ENCODE measurements at regions not wholly inside any gene's neighbourhood (a gene's known extent, or its start where the extent isn't known, plus 50 kb on each side); places are given as distances from the start of the nearest gene placed in this dataset.
"Not testable (repeated sequence)": the region's sequence is repeated elsewhere in the genome, so short reads cannot be mapped to it uniquely, and the experiment has no call there.

DNA sequence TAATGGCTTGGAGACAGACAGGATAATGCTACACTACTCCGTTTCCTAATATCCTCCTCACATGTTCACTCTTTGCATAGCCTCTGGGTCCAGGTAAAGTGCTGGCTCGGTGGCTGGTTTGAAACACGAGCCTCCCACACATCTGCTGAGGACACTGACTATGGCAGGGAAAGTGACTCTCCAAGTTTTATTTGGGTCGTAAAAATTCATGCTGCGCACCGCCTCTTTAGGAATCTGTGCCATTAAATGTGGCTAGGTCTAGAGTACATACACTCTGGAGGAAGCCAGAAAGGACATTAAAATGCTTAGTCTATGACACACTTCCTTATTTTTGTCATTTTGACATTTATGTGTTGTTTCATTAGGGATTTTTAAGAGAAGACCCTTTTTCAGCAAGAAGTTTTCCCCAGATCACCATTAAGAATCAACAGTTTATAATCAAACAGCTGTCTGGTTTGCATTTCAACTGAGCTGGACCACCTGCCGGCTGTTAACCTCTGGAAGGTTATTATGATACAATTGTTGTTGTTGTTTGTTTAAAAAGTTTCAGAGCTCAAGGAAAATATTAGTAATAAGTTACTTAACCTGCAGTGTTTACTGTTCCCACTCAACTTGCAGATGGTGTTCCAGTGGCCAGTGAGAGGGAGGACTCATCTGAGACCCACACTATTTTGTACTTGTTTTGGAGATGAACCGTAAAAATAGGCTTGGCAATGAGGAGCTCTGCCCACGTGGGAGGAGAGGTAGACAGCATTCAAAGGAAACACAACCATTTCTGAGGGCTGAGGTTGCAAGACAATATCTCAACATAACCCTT is 443.3 kb upstream of the MEIS1 start:
- DNase-seq (ENCODE audit: extremely low spot score, insufficient read length, low read depth): no peak
- no peak for FAIRE-seq

DNA sequence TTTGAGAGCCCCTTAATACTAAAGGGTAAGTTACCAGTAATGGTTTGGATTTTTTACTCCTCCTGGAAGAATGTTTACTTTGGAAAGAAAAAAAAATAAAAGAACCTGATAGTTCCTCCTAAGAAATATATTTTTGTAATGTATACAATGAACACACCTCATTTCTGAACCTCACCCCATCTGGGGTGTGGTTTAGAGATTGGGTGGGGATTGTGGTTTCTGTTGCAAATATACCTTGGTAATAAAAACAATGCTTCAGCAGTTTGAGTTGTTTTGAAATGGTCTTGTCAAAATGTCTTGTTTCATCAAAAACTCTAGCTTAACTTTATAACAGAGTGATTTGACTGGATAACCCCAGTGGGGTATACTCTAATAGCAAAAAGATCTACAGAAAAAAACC is 448.9 kb upstream of the MEIS1 start:
- DNase-seq (ENCODE audit: extremely low spot score, insufficient read length, low read depth): no peak
- FAIRE-seq: no peak

GRCh38 chr2:65980531-65980930 is 454.4 kb upstream of the MEIS1 start:
- no peak for FAIRE-seq
- DNase-seq (ENCODE audit: extremely low spot score, insufficient read length, low read depth): no peak

DNA sequence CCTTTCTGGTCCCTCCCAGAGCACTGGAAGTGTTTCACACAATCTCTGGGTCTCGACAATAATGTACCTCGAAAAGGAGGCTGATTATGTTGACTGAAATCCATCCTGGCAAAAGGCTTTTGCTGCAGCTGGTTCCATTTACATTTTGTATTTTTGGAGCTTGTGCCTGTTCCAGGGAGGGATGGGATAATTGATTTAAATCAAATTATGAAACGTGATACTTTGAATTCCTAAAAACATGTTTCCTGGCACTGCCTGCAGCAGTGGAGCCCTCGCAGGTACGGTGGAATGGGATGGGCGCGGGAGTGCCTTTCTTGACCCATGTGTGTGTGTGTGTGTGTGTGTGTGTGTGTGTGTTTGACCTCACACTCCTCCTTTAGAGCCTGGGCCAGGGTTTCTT is 455.5 kb upstream of the MEIS1 start:
- no peak for DNase-seq (ENCODE audit: extremely low spot score, insufficient read length, low read depth)
- no peak for FAIRE-seq

DNA sequence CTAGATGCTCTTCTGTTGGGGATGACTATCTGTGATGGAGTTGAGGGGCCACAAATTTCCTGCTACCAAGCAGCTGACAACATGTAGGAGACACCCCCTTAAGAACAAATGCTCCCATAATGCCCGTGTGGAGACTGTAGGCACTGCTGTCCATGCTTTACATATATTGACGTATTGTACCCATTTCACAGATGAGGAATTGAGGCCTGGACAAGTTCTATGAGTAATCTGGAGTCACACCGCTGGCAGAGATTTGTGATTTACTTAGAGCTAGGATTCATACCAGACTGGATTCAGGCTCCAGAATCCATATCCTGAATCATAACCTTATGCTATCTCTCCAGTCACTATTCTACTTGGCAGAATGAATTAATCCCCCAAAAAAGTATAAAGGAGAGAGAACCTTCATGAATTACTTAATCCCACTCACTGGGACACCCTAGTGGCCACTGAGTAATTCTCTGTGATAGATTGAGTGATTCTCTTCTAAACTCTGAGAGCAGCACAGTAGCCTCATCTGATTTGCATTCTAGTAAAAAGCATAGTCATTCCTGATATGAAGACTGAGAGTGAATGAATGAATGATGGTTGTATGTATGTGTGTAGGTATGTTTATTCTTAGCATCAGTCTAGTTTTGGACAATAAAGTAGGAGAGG is 460.7 kb upstream of the MEIS1 start:
- FAIRE-seq (no peak), DNase-seq (ENCODE audit: extremely low spot score, insufficient read length, low read depth) (no peak)

- FAIRE-seq (no peak), DNase-seq (ENCODE audit: extremely low spot score, insufficient read length, low read depth) (no peak)
Observed at GRCh38 chr2:65969161-65969560, 465.8 kb upstream of the MEIS1 start.

DNA sequence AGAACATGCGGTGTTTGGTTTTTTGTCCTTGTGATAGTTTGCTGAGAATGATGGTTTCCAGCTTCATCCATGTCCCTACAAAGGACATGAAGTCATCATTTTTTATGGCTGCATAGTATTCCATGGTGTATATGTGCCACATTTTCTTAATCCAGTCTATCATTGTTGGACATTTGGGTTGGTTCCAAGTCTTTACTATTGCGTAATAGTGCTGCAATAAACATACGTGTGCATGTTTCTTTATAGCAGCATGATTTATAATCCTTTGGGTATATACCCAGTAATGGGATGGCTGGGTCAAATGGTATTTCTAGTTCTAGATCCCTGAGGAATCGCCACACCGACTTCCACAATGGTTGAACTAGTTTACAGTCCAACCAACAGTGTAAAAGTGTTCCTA is 471.6 kb upstream of the MEIS1 start:
- DNase-seq (ENCODE audit: extremely low spot score, insufficient read length, low read depth): not testable (repeated sequence)

GRCh38 chr2:65960953-65961352 is 474.0 kb upstream of the MEIS1 start:
- FAIRE-seq: no peak
- DNase-seq (ENCODE audit: extremely low spot score, insufficient read length, low read depth): no peak

More for the DNA sequence above, 471.6 kb upstream of the MEIS1 start:
- not testable (repeated sequence) for FAIRE-seq

- FAIRE-seq: no peak
- no peak for DNase-seq (ENCODE audit: extremely low spot score, insufficient read length, low read depth)
Observed at GRCh38 chr2:65957886-65958285, 477.0 kb upstream of the MEIS1 start.

DNA sequence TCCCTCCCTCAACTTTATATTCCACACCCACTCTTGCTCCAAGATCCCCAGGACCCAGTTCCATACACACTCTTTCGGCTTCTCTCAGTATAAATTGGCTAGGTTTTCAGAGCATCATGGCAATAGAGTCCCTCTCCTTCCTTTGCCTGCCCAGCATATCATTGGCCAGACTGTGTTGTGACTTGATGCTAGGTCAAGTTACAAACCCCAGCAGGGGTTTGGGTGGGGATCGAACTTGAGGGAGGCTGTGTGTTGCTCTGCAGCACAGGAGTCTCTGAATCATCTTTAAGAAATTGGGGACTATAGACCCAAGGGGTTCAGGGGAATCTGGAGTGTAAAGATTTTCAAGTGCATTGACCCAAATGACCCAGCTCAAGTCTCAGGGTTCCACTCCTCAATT is 477.5 kb upstream of the MEIS1 start:
- DNase-seq (ENCODE audit: extremely low spot score, insufficient read length, low read depth): no peak
- FAIRE-seq: no peak

GRCh38 chr2:65955259-65955658 is 479.7 kb upstream of the MEIS1 start:
- FAIRE-seq (no peak), DNase-seq (ENCODE audit: extremely low spot score, insufficient read length, low read depth) (no peak)

DNA sequence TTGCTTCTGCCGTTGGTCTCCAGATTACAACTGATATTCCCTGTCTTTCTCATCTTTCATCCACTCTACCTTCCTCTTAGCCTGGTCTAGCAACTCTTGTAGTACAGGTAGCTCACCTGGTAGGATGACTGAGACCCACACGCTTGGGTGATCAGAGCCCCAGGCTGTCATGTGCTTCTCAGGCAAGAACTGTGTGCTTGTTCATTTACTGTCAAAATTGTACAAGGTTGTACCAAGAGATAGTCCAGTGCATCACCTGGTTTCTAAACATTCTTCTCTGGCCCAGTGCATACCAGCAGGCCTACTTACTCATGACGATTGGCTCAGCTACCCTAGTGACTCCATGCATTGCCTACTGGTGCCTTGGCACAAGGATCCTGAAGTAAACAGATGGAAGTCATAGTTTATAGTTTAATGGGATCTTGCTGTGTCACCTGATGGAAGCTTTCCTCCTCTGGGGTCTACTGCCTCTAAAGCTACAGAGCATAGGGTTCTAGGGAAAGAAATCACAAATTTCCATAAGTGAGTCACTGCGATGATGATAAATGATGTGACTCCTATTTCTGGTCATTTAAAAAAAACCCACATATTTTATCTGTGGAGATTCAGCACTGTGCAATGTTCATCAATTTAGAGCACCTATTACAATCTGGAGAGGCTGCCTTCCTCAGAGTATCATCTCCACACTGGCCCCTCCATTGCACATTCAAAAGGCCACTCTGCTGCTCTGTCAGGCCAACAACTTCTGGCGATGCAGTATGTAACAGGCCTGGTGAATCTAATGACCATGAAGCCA is 481.8 kb upstream of the MEIS1 start:
- DNase-seq (ENCODE audit: extremely low spot score, insufficient read length, low read depth): no peak
- FAIRE-seq: no peak

DNA sequence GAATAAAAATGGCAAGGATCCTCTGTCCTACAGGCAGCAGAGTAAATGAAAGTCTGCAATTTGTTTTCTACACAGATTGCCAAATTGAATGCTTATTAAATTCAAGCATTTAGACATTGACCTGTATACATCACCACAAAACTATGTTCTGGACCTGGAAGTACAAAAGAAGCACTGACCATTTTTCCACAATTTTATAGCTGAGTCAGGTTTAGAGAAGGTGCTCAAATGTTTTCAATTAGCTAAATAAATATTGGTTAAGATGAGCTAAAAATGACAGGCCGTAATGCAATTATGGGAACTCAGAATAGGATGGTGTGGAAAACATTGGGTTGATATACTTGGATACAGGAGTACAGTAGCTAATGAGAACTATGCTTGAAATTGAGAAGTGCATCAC is 490.7 kb upstream of the MEIS1 start:
- no peak for FAIRE-seq
- no peak for DNase-seq (ENCODE audit: extremely low spot score, insufficient read length, low read depth)

- FAIRE-seq: no peak
- DNase-seq (ENCODE audit: extremely low spot score, insufficient read length, low read depth): no peak
Observed at GRCh38 chr2:65943099-65943786, 491.7 kb upstream of the MEIS1 start.

DNA sequence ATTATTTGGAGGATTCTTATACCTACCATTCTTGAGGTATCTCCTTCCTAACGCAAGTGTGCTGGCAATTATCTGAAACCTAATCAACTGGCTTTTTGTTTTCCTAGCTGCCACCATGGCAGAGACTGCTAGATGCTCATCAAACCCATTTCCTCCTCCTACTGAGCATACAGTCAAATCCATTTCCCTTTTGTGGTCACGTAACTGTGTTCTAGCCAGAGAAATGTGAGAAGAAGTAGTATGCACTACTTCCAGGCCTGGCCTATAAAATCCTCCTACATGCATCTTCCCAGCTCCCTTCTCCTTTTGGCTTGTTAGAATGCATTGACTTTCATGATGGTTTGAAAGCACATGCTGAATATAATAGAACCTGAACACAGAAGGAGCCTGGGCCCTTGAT is 494.1 kb upstream of the MEIS1 start:
- FAIRE-seq (no peak), DNase-seq (ENCODE audit: extremely low spot score, insufficient read length, low read depth) (no peak)

GRCh38 chr2:65939687-65940086 is 495.2 kb upstream of the MEIS1 start:
- FAIRE-seq (no peak), DNase-seq (ENCODE audit: extremely low spot score, insufficient read length, low read depth) (no peak)

- no peak for FAIRE-seq
- no peak for DNase-seq (ENCODE audit: extremely low spot score, insufficient read length, low read depth)
Observed at GRCh38 chr2:65937379-65938160, 497.4 kb upstream of the MEIS1 start.

DNA sequence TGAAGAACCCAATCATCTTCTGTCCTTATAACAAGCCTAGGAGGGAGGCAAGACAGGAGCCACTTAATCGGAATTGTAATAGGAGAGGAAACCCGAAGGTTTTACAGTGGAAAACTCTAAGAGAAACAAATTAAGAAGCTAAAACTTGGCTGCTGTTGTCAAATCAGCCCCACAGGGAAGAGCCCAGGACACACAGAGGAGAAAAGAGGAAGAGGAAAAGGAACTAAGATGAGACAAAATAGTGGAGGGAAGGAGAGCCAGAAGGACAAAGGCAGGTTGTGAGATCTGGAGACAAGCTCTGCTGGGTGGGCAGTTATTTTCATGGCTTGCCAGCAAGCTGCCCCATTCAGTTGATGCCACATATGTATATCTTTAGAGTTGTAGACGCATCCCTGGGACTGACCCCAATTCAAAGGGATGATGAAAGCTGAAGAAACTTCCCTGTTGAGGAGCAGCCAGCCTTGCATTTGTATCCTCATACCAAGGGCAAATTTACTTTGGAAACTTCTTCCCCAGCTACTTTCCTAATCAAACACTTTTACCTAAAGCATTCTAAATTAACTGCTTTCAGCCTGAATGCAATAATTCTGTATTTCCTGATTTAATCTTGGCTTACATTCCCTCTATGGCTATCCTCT is 499.8 kb upstream of the MEIS1 start:
- FAIRE-seq (no peak), DNase-seq (ENCODE audit: extremely low spot score, insufficient read length, low read depth) (no peak)

DNA sequence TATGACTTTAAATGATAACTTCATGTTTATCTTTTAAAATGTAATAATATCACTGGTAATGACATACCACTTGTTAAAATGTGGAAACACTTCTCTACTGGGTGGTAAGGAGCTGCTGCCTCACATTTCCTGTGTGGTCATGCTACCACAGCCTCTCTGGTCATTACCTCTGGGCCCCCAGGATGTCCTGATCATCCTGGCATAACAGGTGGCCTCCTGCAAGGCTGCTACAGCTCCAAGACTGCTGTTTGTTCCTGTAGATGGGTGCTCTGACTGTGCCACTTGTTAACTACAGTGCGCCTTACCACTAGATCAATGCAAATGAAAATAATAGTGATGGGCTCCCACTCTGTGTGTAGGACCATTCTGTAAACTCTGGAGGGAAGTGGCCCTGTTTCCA is 500.2 kb upstream of the SPRED2 start:
- DNase-seq (ENCODE audit: extremely low spot score, insufficient read length, low read depth) (no peak), FAIRE-seq (no peak)

All from GM18507 (cell line).